AG04449 (cell line): ENCODE measurements at regions not wholly inside any gene's neighbourhood (a gene's known extent, or its start where the extent isn't known, plus 50 kb on each side); places are given as distances from the start of the nearest gene placed in this dataset.

ENCODE experiments used
- CTCF ChIA-PET: fragments of 350-600 bp; formaldehyde crosslinking; extraction: SDS; loops from one replicate; lab custom pipeline; 2021; ENCODE audit warnings: antibody characterized with exemption; lab: Yijun Ruan, JAX
- POLR2A ChIA-PET: fragments of 400-600, 350-600 bp; formaldehyde crosslinking; extraction: SDS; loops from one replicate; lab custom pipeline; 2020; ENCODE audit warnings: antibody characterized with exemption, inconsistent platforms; lab: Yijun Ruan, JAX
- DNase-seq: peaks from one replicate; pipeline ENCODE4 v3.0.0-alpha.2; 2010; ENCODE audit warnings: low read depth, low spot score
- H3K4me3 ChIP-seq: 2 replicates; pipeline ENCODE4 v1.5.1; 2011; ENCODE audit warnings: low read depth, mild to moderate bottlenecking, control low read depth, low read length
- CTCF ChIP-seq: IDR thresholded peaks from one replicate; pipeline ENCODE4 v1.5.1; 2011; ENCODE audit warnings: mild to moderate bottlenecking, moderate library complexity, low read length, control low read depth, inconsistent platforms; ENCODE audit not compliant: insufficient read depth; ENCODE audit errors: missing control alignments

DNA sequence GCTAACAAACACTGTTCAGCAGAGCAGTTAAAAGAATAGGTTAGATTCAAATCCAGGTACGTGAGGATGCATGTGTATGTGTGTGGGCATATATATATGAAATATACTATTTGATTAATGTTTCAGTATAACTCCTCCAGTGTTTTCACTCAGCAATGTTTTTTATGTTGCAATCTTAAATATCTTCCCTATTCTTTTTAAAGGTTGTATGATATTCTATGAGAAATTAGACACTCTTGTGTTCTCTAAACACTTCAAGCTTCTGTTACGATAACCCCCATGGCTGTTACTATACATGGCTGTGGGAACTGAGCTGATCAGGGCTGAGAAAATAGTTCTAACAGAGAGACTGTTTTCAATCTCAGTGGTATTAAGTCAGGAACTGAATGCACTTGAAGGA lies 421.0 kb downstream of the CBLN4 start:
- no peak overlapping the region for H3K4me3 ChIP-seq
- POLR2A ChIA-PET = no interaction called here
- no peak for DNase-seq
- TF ChIP-seq CTCF = no peak
- CTCF ChIA-PET = no interaction called here

DNA sequence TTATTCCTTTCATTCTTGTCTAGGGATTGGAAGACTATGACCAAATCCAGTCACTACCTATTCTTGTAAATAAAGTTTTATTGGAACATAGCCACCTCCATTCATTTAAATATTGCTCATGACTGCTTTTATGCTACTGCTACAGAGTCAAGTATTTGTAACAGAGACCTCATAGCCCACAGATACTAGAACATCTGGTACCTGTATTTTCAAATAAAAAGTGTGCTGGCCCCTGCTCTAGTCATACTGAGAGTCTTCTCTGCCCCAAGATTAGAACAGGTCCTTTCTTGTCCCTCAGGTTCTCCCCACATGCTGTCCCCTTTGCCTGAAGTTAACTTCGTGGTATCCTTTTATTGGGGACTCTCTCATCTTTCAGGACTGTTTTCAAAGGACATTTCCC lies 422.3 kb downstream of the CBLN4 start:
- TF ChIP-seq CTCF = no peak

DNA sequence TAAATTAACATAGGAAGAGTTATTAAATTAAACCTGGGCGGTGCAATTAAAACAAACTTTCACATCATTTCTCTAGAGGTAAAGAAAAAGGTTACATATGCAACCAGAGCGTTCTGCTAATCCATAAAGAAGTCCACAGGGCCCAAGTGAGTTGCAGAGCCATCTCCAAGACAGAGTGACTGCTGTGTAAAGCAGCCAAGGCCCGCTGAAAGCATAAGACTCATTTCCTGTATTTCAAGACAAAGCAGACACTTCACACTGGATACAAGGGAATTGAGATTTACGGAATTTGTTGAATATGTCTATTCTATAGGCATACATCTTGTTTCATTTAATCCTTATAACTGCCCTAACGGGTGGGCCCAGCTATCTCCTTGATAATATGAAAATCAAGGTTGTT lies 422.8 kb downstream of the CBLN4 start:
- ChIA-PET CTCF (no interaction called here), POLR2A (no interaction called here)
- no peak for DNase-seq
- TF ChIP-seq CTCF = no peak
- no peak overlapping the region for H3K4me3 ChIP-seq

More for the DNA sequence above, 422.3 kb downstream of the CBLN4 start:
- DNase-seq = no peak
- no peak overlapping the region for H3K4me3 ChIP-seq
- ChIA-PET CTCF (no interaction called here), POLR2A (no interaction called here)

DNA sequence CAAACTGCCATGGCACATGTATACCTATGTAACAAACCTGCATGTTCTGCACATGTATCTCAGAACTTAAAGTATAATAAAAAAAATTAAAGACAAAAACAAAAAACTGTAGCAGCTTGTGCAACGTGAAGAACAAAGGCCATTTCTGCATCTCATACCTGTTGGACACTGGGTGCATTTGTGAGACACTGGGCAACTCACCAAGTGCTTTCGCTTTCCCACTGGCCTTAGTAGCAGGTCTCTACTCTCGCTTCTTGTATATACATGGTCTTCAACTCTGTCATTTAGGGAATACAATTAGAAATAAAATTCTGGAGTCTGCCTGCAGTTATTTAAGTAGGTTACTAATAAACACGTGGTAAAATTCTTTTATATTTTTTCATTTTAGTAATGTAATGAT lies 423.8 kb downstream of the CBLN4 start:
- DNase-seq = no peak
- no peak overlapping the region for H3K4me3 ChIP-seq
- no peak for TF ChIP-seq CTCF
- ChIA-PET POLR2A (no interaction called here), CTCF (no interaction called here)

DNA sequence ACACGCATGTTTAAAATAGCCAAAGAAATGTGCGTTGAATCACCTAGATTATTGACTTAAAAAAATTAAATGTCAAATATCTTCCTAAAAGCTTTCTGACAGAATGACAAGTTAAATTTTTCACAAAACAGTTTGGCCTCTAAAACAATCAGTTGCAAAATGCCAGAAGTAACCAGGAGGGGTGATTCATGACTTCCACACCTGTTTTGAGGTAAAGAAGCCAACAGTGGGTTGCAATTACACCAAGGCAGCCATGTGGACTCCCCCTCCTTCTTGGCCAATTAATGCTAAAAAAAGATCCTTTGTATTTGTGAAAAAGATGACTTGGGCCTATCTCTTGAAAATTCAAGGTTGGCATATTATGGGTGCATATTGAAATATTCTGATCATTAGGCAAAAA lies 424.8 kb downstream of the CBLN4 start:
- ChIA-PET POLR2A (no interaction called here), CTCF (no interaction called here)
- DNase-seq = no peak
- no peak for TF ChIP-seq CTCF
- H3K4me3 ChIP-seq = no peak overlapping the region

GRCh38 chr20:55579802-55580201 lies 425.5 kb downstream of the CBLN4 start:
- H3K4me3 ChIP-seq = no peak overlapping the region
- no peak for TF ChIP-seq CTCF
- CTCF ChIA-PET = no interaction called here
- POLR2A ChIA-PET = no interaction called here
- no peak for DNase-seq
